B cell (primary cell): ENCODE measurements at regions not wholly inside any gene's neighbourhood (a gene's known extent, or its start where the extent isn't known, plus 50 kb on each side); places are given as distances from the start of the nearest gene placed in this dataset.

Source experiments
- ATAC-seq: fragments of 200-7000 bp; cut with Tn5 transposase; one replicate; pipeline ENCODE4 v1.10.0; 2021; ENCODE audit warnings: low read depth, mild to moderate bottlenecking, moderate number of reproducible peaks, moderate library complexity
- CTCF ChIA-PET: fragments of 350-600 bp; sonication (Branson Sonifier 250); formaldehyde crosslinking; loops from one replicate; lab custom pipeline; 2021; ENCODE audit warnings: antibody characterized with exemption, inconsistent platforms; lab: Charles Lee
- POLR2A ChIA-PET: fragments of 350-600 bp; sonication (Branson Sonifier 250); formaldehyde crosslinking; loops from one replicate; lab custom pipeline; 2021; ENCODE audit warnings: antibody characterized with exemption; lab: Charles Lee
- DNase-seq: peaks from one replicate; pipeline ENCODE4 v3.0.0; 2013
- H2AFZ ChIP-seq: 2 replicates; pipeline ENCODE4 v1.6.1; 2012; ENCODE audit warnings: mild to moderate bottlenecking, low read depth, low read length; ENCODE audit not compliant: insufficient read depth, poor library complexity, severe bottlenecking
- H3K27ac ChIP-seq, 2 donors: 1 replicate in 1 of 2; 2 replicates in 1 of 2; pipeline ENCODE4 v1.5.1; 2012 to 2013; ENCODE audit warnings: low read length in 2 of 2, mild to moderate bottlenecking in 2 of 2, moderate library complexity in 1 of 2
- H3K27me3 ChIP-seq, 4 experiments: fragments of 200-600 bp in 1 of 4; sonication (generic) in 1 of 4; replicated peaks in 1 of 4; 1 replicate in 2 of 4; 2 replicates in 2 of 4; pipeline versions ENCODE4 v1.6.1 to v1.7.0; 2013 to 2016; ENCODE audit warnings: low read length in 3 of 4, mild to moderate bottlenecking in 2 of 4, mixed read lengths in 1 of 4, moderate library complexity in 1 of 4; ENCODE audit not compliant: insufficient read depth in 4 of 4, control insufficient read depth in 3 of 4; ENCODE audit errors: control extremely low read depth in 1 of 4
- H3K36me3 ChIP-seq, 2 experiments: replicated peaks in 1 of 2; 1 replicate in 1 of 2; 2 replicates in 1 of 2; pipeline versions ENCODE4 v1.6.1 to v1.7.1; 2013; ENCODE audit warnings: low read length in 1 of 2; ENCODE audit not compliant: insufficient read depth in 2 of 2, control insufficient read depth in 1 of 2; ENCODE audit errors: control extremely low read depth in 1 of 2, extremely low read depth in 1 of 2
- H3K4me1 ChIP-seq, 2 donors: fragments of 200-600 bp in 1 of 2; sonication (generic) in 1 of 2; 1 replicate in 1 of 2; 2 replicates in 1 of 2; pipeline versions ENCODE4 v1.5.1 to v1.6.1; 2013 to 2017; ENCODE audit warnings: low read length in 2 of 2; ENCODE audit not compliant: control insufficient read depth in 2 of 2, insufficient read depth in 2 of 2
- H3K4me2 ChIP-seq: replicated peaks from 2 replicates; pipeline ENCODE3; 2012; ENCODE audit warnings: mild to moderate bottlenecking, low read depth, low read length; ENCODE audit not compliant: poor library complexity, severe bottlenecking
- H3K4me3 ChIP-seq, 5 experiments: fragments of 200-600 bp in 1 of 5; sonication (generic) in 1 of 5; 1 replicate in 3 of 5; 2 replicates in 2 of 5; pipeline versions ENCODE4 v1.5.1 to v1.7.0; 2011 to 2016; ENCODE audit warnings: low read length in 4 of 5, mild to moderate bottlenecking in 4 of 5, low read depth in 2 of 5, control low read depth in 1 of 5, moderate library complexity in 1 of 5; ENCODE audit not compliant: insufficient read depth in 1 of 5; ENCODE audit errors: control extremely low read depth in 1 of 5, extremely low read depth in 1 of 5
- H3K79me2 ChIP-seq: fragments of 200-600 bp; sonication (generic); one replicate; pipeline ENCODE4 v1.6.0; 2016; ENCODE audit warnings: low read length; ENCODE audit not compliant: control insufficient read depth, insufficient read depth
- H3K9ac ChIP-seq: fragments of 200-600 bp; sonication (generic); 2 replicates; pipeline ENCODE4 v1.6.1; 2017; ENCODE audit warnings: mild to moderate bottlenecking, low read length, moderate library complexity
- H3K9me3 ChIP-seq, 3 donors: one replicate each; pipeline versions ENCODE4 v1.6.1 to v1.7.1; 2013; ENCODE audit warnings: low read length in 2 of 3; ENCODE audit not compliant: control insufficient read depth in 2 of 3, insufficient read depth in 1 of 3; ENCODE audit errors: control extremely low read depth in 1 of 3
- H4K20me1 ChIP-seq: 2 replicates; pipeline ENCODE4 v1.6.0; 2012; ENCODE audit warnings: mild to moderate bottlenecking, low read length; ENCODE audit not compliant: insufficient read depth, control insufficient read depth, poor library complexity, severe bottlenecking
- H3K27ac Mint-ChIP-seq: one replicate; pipeline ENCODE4 v1.8.0; 2021; ENCODE audit warnings: mixed read lengths
- H3K27me3 Mint-ChIP-seq: one replicate; pipeline ENCODE4 v1.8.0; 2021; ENCODE audit warnings: mixed read lengths
- H3K4me1 Mint-ChIP-seq: one replicate; pipeline ENCODE4 v1.8.0; 2021; ENCODE audit warnings: mixed read lengths
- H3K4me3 Mint-ChIP-seq: one replicate; pipeline ENCODE4 v1.8.0; 2021; ENCODE audit warnings: mixed read lengths
- H3K9me3 Mint-ChIP-seq: one replicate; pipeline ENCODE4 v1.8.0; 2022; ENCODE audit warnings: mixed read lengths; ENCODE audit not compliant: insufficient read depth
- EZH2 ChIP-seq: IDR thresholded peaks from 2 replicates; pipeline ENCODE4 v1.6.1; 2012; ENCODE audit warnings: borderline replicate concordance, low read depth, mild to moderate bottlenecking, moderate library complexity, low read length; ENCODE audit not compliant: insufficient read depth, poor library complexity, severe bottlenecking
- intact Hi-C: fragments of 100-400 bp; cut with micrococcal nuclease; formaldehyde crosslinking; loops from one replicate; pipeline ENCODE4 v1.10.0; 2022
- TF ChIP-seq, protein P1 (sequence below): fragments of 200-600 bp; IDR thresholded peaks from one replicate; pipeline ENCODE4 v1.8.0; 2022; ENCODE audit warnings: antibody characterized with exemption, mild to moderate bottlenecking

DNA sequence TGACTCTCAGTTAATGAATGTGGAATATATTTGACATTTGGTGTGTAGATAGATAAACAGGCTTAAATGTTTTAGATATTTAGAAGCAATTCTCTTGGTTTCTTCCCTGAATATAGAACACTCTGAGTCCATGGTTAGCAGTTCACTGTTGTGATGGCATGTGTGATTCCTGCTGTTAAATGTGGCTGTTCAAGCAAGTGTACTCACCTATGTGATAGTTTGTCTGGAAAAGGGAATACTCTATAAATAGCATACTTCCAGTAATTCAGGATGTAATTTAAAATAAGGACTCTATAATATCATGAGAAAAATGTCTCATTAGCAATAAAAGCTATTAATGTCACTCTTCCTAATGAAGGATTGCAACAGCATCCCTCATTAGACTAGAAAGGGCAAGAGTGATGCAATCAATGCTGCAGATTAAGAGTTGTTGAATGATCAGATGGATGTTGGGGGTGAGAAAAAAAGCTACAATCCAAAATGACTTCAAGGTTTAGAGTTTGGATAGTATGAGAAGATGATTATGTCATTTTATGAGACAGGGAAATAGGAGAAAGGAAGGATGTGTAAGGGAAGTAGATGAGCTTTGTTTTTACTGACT lies 201.8 kb upstream of the WDFY3 start:
- Histone ChIP-seq H3K4me1 (peaks cover 3% of the 10 kb centered on the region in 2 donors), H3K4me2 (no peak overlapping the region), H3K9ac (no peak overlapping the region), H3K4me3 (no peak overlapping the region), H3K27me3 (peaks cover 0 to 4% (median 0%) of the 10 kb centered on the region in 4 experiments), H3K27ac (no peak overlapping the region), H2AFZ (no peak overlapping the region), H3K9me3 (peaks cover 0 to 14% (median 1%) of the 10 kb centered on the region in 3 donors), H3K79me2 (no peaks in the 10 kb centered on the region), H3K36me3 (no peaks in the 10 kb centered on the region), H4K20me1 (no peaks in the 10 kb centered on the region)
- ChIA-PET POLR2A (no interaction called here), CTCF (interaction anchor here (3.3 kb wide), 1 partner anchor 20 kb away, joined by 9 read pairs; no protein-coding TSS in a partner anchor)
- no peak for DNase-seq
- TF ChIP-seq, protein P1, sequence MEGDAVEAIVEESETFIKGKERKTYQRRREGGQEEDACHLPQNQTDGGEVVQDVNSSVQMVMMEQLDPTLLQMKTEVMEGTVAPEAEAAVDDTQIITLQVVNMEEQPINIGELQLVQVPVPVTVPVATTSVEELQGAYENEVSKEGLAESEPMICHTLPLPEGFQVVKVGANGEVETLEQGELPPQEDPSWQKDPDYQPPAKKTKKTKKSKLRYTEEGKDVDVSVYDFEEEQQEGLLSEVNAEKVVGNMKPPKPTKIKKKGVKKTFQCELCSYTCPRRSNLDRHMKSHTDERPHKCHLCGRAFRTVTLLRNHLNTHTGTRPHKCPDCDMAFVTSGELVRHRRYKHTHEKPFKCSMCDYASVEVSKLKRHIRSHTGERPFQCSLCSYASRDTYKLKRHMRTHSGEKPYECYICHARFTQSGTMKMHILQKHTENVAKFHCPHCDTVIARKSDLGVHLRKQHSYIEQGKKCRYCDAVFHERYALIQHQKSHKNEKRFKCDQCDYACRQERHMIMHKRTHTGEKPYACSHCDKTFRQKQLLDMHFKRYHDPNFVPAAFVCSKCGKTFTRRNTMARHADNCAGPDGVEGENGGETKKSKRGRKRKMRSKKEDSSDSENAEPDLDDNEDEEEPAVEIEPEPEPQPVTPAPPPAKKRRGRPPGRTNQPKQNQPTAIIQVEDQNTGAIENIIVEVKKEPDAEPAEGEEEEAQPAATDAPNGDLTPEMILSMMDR: no peak
- TF ChIP-seq EZH2: no peak
- H3K27me3 Mint-ChIP-seq: peaks cover 13% of the 10 kb centered on the region
- intact Hi-C loops: no loop called here
- no peak overlapping the region for H3K4me3 Mint-ChIP-seq
- no peak overlapping the region for H3K27ac Mint-ChIP-seq
- no peak for ATAC-seq
- peaks cover 3% of the 10 kb centered on the region for H3K4me1 Mint-ChIP-seq
- H3K9me3 Mint-ChIP-seq: no peaks in the 10 kb centered on the region

DNA sequence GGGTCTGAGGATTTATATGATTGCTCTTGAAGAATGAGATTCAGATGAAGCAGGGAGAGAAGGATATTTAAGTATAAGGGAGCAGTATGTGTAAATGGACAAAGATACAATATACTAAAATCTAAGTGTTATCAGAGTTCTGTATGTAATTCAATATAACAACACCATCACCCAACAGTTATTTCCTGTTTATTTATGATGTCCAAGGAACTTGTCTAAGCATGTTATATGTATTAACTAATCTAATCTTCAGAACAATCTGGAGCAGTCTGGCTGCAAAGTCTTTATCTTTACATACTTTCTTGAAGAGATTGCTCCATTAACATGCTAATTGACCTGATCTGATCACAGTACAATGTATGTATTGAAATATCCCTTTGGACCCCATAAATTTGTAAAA lies 203.8 kb upstream of the WDFY3 start:
- Histone ChIP-seq H3K79me2 (no peaks in the 10 kb centered on the region), H3K9ac (no peak overlapping the region), H3K4me2 (no peak overlapping the region), H3K27me3 (peaks cover 0 to 4% (median 0%) of the 10 kb centered on the region in 4 experiments), H4K20me1 (no peaks in the 10 kb centered on the region), H3K27ac (no peak overlapping the region), H3K9me3 (peaks cover 0 to 14% (median 2%) of the 10 kb centered on the region in 3 donors), H3K36me3 (no peaks in the 10 kb centered on the region), H3K4me3 (no peak overlapping the region), H2AFZ (no peak overlapping the region), H3K4me1 (peaks cover 3% of the 10 kb centered on the region in 2 donors)
- intact Hi-C loops: no loop called here
- ChIA-PET POLR2A (no interaction called here), CTCF (no interaction called here)
- Mint-ChIP-seq H3K4me3 (no peak overlapping the region), H3K27me3 (peaks cover 8% of the 10 kb centered on the region), H3K4me1 (peaks cover 3% of the 10 kb centered on the region), H3K27ac (no peak overlapping the region), H3K9me3 (peaks cover 2% of the 10 kb centered on the region)
- no peak for TF ChIP-seq EZH2
- TF ChIP-seq, protein P1: no peak
- no peak for DNase-seq
- ATAC-seq: no peak
